ENCODE measurements at regions not wholly inside any gene's neighbourhood (a gene's known extent, or its start where the extent isn't known, plus 50 kb on each side); places are given as distances from the start of the nearest gene placed in this dataset.
"Not testable (repeated sequence)": the region's sequence is repeated elsewhere in the genome, so short reads cannot be mapped to it uniquely, and the experiment has no call there.

DNA sequence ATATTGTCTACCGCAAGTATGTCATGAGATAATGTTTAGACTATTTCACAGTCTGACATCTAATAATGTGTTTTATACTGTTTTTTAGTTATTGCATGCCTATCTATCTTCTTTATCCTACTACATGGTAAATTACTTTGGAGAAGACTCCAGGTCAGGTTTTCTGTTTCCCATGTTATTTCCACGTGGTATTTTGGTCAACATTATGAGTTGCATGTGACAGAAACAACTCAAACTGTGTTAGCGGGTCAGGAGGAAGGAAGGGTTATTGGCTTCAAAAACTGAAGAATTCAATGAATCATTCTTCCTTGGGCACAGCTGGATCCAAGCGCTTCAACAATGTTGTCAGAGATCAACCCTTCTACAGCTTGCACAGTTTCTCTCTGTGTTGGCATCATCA is 252.1 kb upstream of the CCNG1 start:
- no peak for DNase-seq

DNA sequence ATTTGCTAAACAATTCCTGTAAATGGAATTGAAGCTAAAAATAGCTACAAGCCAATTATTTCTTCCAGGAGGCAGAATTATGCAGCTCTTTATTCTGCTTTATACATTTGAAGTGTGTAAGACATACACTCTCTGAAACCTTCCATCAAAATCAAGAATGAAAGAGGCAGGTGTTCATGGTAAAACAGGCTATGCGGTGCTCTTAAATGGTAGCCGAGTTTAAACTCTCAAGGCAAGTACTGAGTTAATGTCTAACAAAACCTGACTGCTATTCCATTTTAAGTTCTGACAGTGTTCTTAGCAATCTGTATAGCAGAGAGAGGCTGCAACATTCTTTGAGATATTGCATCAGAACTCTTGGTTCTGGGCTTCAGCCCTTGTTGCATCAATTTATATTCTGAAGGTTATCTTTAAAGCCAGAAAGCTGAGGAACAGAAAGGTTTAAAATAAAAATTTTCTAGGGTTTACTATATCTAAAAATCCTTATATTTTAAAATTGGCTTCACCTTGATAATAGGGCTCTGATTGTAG is 248.3 kb upstream of the CCNG1 start:
- no peak for DNase-seq

DNA sequence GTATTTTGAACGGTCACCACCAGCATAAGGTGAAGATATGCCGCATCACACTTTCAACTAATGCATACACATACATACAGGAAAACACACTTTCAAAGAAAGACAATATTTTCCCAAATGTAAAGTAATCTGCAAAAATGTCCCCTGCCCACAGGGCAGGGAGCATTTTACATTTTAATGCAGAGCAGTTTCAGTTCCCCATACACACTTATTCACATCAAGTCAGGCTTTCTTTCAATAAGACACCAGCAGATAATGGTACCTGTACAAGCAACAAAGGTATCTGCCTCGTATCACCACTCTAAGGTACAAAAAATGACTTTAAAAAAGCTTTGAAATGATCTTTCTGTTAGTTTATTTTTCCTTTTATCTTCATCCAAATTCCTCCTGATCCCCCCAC is 247.1 kb upstream of the CCNG1 start:
- no peak for DNase-seq

DNA sequence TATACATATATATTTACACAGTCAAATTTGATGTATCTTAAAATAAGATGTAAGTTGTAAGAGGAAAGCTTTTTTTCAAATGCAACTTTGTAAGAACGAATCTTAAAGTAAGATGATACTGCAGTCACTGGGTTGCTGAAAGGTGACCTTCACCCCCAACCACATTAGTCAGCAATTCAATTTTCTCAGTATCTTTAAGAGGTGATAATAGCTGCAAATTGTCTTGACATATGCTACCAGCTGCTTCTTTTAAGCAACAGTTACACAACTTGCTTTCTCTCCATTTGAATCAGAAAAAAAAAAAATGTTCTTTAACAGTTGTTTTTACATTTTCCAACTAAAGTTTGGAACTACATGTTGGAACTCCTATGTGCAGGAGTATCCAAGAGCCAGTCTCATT is 246.6 kb upstream of the CCNG1 start:
- DNase-seq, result peak in 1 of 2 experiments; percentile 20

DNA sequence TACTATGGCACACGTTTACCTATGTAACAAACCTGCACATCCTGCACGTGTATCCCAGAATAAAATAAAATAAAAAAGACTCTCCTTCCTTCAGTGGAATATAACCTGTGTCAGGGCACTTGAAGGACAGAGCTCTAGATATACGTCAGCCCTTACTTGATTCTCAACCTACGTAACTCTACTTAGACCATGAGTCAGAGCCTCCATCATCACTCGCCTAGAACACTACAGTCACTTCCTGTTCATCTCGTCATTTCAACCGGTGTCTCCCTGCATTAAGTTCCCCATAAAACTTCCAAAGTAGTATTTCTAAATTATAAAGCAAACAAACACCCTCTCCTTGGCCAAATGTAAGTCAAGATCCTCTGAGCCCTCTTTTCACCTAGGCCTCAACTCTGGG is 243.5 kb upstream of the CCNG1 start:
- no peak for DNase-seq

GRCh38 chr5:163205645-163206044 is 231.8 kb upstream of the CCNG1 start:
- DNase-seq, result no peak

DNA sequence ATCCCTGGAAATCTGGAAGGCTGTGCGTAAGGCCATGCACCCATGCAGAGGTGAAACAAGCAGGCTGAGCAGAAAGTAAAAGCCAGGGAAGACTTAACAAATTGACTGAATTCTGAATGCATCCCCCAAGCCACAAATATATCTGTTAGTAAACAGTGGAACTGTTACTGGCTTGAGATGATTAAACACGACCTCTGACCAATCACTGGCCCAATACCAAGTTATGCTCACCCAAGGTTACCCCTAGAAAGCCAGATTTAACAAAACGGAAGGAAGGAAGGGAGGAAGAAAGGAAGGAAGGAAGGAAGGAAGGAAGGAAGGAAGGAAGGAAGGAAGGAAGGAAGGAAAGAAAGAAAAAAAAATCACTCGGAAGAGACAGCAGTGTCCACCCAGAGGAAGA is 215.8 kb upstream of the CCNG1 start:
- DNase-seq, result no peak

GRCh38 chr5:163222982-163223381 is 214.4 kb upstream of the CCNG1 start:
- DNase-seq, result no peak

GRCh38 chr5:163244445-163244987 is 192.9 kb upstream of the CCNG1 start:
- DNase-seq, result no peak

DNA sequence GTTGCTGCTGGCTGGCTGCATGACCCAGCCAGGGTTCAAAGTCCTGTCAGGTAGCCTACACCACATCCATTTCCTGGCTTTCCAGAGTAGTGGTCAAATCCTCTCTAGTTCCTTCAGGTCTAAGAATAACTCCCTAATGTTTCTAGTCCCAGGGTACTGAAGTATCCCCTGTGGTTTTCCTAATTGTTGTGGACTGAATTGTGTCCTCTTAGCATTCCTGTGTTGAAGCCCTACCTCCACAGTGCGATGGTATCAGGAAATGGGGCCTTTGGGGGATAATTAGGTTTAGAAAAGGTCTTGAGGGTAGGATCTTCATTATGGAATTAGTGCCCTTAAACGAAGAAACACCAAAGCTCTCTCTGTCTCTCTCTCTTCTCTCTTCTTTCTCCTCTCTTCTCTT is 191.8 kb upstream of the CCNG1 start:
- DNase-seq, result no peak

- no peak for DNase-seq
These were observed 189.1 kb upstream of the CCNG1 start for GRCh38 chr5:163248333-163248732.

DNA sequence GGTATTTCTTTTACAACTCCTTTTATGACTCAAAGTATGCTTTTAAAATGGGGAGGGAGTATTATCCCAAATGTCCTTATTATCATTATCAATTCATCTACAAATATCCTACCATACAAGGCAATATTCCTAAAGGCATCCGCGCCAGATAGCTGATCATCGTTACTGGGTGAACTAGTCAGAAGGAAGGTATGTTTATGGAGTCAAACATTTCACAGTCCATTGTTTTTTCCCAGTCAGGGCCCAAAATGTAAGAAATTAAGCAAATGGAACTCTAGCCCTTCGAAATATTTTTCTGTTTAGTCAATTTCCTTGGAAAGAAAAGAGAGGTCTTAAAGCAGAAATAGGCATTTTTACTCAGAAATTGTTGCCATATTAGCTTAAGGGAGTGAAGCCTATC is 188.5 kb upstream of the CCNG1 start:
- DNase-seq, result no peak

- DNase-seq, result no peak
These were observed 184.4 kb upstream of the CCNG1 start for GRCh38 chr5:163252950-163253349.

GRCh38 chr5:163259495-163259894 is 177.9 kb upstream of the CCNG1 start:
- DNase-seq, result no peak

DNA sequence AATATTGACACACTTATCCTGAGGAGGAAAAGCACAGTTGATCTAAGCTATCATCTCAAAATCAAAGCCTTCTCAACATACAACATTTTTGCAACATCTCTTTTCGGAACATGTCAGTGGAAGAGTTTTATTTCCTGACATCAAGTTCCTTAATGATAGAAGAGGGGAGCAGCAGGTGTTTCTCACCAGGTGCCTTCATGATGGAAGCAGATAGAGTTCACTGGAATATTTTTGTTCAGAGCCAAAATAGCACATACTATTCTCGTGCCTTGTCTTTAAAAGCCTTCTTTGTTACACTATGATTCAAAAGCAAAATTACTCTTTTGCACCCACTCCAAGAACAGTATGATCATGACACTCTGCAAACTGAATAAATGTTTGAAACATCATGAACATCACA is 176.9 kb upstream of the CCNG1 start:
- DNase-seq, result no peak

DNA sequence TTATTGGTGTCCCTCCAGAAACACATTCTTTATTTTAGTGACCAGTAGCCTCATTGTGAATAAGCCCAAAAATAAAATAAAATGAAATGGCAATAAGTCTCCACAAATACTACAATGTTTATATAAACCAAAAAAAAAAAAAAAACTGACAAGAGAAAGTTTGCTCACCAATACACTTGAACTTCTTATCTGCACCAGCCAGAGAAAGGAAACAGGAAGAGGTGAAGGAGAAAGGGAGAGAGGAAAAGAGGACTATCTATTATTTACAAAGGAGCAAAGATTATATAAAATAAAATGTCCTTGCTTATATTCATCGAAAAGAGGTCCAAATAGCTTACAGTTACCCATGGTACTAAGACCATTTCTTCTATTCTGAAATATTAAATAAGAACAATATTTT is 176.4 kb upstream of the CCNG1 start:
- DNase-seq, result no peak

DNA sequence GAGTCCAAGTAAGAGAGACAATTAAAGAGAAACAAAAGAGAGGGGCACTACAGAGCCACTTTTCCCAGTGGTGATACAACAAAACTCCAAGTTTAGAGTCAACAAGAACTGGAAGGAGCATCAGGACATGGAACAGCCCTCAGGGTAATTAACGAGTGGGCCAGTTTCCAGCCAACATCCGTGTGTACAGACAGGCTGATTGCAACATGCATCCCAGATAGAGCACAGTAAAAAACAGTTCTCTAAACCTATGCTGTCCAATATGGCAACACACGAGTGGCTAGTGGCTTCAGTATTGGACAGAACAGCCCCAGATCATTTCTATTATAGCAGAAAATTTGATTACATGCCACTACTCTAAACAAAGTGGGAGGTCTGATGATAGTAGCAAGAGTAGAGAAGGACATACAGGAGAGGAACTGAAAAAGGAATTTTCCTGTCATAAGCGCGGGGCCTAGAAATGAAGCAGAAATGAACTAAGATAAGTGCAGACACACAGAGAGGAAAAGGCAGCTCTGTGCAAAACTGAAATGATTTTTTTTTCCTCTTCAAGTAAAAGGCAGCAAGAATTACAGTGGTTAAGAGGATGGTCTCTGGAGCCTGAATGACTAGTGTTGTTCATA is 175.6 kb upstream of the CCNG1 start:
- no peak for DNase-seq

- not testable (repeated sequence) for DNase-seq
These were observed 171.1 kb upstream of the CCNG1 start for GRCh38 chr5:163266249-163266648.

- DNase-seq, result peak in 1 of 2 experiments; percentile 46
These were observed 167.8 kb upstream of the CCNG1 start for GRCh38 chr5:163269624-163270023.

DNA sequence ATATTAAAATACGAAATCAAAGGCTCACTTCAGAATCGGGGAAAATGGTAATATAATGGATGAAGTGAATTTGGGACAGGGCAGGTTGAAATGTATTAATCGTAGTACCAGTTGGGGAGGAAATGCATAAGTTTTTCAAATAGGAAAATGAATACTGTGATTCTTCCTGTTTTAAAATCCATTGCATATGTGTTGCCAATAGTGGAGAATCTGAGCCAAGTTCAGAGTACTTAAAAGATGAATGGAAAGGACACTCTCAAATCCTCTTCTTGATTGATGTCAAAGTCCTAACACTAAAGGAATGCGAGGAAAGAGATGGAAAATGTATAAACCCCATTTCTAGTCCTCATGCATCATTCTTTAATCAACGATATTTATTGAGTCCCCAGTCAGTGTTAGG is 160.9 kb upstream of the CCNG1 start:
- DNase-seq, result no peak

GRCh38 chr5:163280897-163281296 is 156.5 kb upstream of the CCNG1 start:
- DNase-seq, result not testable (repeated sequence)

- no peak for DNase-seq
These were observed 155.9 kb upstream of the CCNG1 start for GRCh38 chr5:163281512-163281911.

DNA sequence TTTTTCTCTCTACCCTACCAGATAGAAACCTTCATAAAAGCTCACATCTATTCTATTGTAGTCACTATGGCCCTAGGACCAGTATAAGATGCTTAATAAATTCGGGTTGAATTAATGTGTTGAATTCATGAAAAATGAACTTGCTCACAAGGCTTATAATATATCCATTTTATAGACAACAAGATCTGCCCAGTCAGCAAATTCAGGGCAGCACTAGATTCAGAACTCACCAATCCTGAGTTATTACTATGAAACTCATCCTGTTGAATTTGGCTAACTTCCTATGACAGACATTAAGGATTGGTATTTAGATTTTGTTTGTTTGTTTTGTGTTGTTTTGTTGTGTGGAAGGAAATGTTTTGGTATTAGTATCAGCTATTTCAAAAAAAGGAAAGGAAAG is 143.6 kb upstream of the CCNG1 start:
- no peak for DNase-seq

DNA sequence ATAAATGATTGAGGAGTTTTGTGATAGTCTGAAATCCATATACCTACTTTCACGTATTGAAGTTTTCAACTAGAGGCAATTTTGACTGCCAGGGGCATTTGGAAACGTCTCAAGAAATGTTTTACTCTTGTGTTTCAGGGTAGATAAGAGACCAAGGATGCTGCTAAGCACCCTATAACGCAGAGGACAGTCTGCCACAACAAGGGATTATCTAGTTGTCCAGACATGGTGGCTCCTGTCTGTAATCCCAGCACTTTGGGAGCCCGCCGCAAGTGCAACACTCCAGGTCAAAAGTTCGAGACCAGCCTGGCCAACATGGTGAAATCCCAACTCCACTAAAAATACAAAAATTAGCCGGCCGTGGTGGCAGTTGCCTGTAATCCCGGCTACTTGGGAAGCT is 133.7 kb upstream of the CCNG1 start:
- DNase-seq, result no peak

GRCh38 chr5:163305655-163306054 is 131.7 kb upstream of the CCNG1 start:
- DNase-seq, result no peak

Measured in NCI-H524 (cell line).